Activated CD4-positive, CD25-positive, alpha-beta regulatory T cell treated with anti-CD3 and anti-CD28 coated beads, Interleukin-2, amount 50 U/mL, for 16 hours (primary cell): ENCODE measurements at regions not wholly inside any gene's neighbourhood (a gene's known extent, or its start where the extent isn't known, plus 50 kb on each side); places are given as distances from the start of the nearest gene placed in this dataset.
"Not testable (repeated sequence)": the region's sequence is repeated elsewhere in the genome, so short reads cannot be mapped to it uniquely, and the experiment has no call there.

Experiments
- DNase-seq: peaks from one replicate; pipeline ENCODE4 v3.0.0-alpha.2; 2020; ENCODE audit warnings: low read depth, low spot score

- no peak for DNase-seq
Measured at GRCh38 chr13:72586518-72586917, 140.9 kb downstream of the MZT1 start.

- DNase-seq: no peak
Measured at GRCh38 chr13:72585254-72585653, 142.2 kb downstream of the MZT1 start.

GRCh38 chr13:72571191-72571590 is 156.2 kb downstream of the MZT1 start:
- no peak for DNase-seq

- DNase-seq: no peak
Measured at GRCh38 chr13:72570019-72570418, 157.4 kb downstream of the MZT1 start.

GRCh38 chr13:72567566-72567965 is 159.9 kb downstream of the MZT1 start:
- no peak for DNase-seq

- no peak for DNase-seq
Measured at GRCh38 chr13:72566526-72566925, 160.9 kb downstream of the MZT1 start.

GRCh38 chr13:72565893-72566292 is 161.5 kb downstream of the MZT1 start:
- DNase-seq: no peak

- no peak for DNase-seq
Measured at GRCh38 chr13:72562686-72563085, 164.7 kb downstream of the MZT1 start.

GRCh38 chr13:72561791-72562190 is 165.6 kb downstream of the MZT1 start:
- no peak for DNase-seq

GRCh38 chr13:72559716-72560115 is 167.7 kb downstream of the MZT1 start:
- no peak for DNase-seq

GRCh38 chr13:72556945-72557344 is 170.5 kb downstream of the MZT1 start:
- DNase-seq: no peak

GRCh38 chr13:72555601-72556000 is 171.8 kb downstream of the MZT1 start:
- DNase-seq: no peak

- DNase-seq: no peak
Measured at GRCh38 chr13:72552731-72553130, 174.7 kb downstream of the MZT1 start.

- DNase-seq: not testable (repeated sequence)
Measured at GRCh38 chr13:72545895-72546294, 181.5 kb downstream of the MZT1 start.

GRCh38 chr13:72545030-72545719 is 182.3 kb downstream of the MZT1 start:
- no peak for DNase-seq

- no peak for DNase-seq
Measured at GRCh38 chr13:72544042-72544441, 183.4 kb downstream of the MZT1 start.

GRCh38 chr13:72542241-72542640 is 185.2 kb downstream of the MZT1 start:
- DNase-seq: no peak

- DNase-seq: no peak
Measured at GRCh38 chr13:72541674-72542073, 185.8 kb downstream of the MZT1 start.

- DNase-seq: no peak
Measured at GRCh38 chr13:72540881-72541280, 186.5 kb downstream of the MZT1 start.

- DNase-seq: no peak
Measured at GRCh38 chr13:72539925-72540324, 187.5 kb downstream of the MZT1 start.

- no peak for DNase-seq
Measured at GRCh38 chr13:72537782-72538181, 189.6 kb downstream of the MZT1 start.

- no peak for DNase-seq
Measured at GRCh38 chr13:72537395-72537780, 190.0 kb downstream of the MZT1 start.

GRCh38 chr13:72536714-72537394 is 190.6 kb downstream of the MZT1 start:
- no peak for DNase-seq
